AG09309 (cell line): ENCODE measurements at regions not wholly inside any gene's neighbourhood (a gene's known extent, or its start where the extent isn't known, plus 50 kb on each side); places are given as distances from the start of the nearest gene placed in this dataset.

Experiments
- DNase-seq: peaks from one replicate; pipeline ENCODE4 v3.0.0-alpha.2; 2010; ENCODE audit warnings: low read depth
- H3K4me3 ChIP-seq: 2 replicates; pipeline ENCODE4 v1.5.1; 2011; ENCODE audit warnings: mild to moderate bottlenecking, low read depth, low read length, moderate library complexity; ENCODE audit not compliant: control insufficient read depth
- CTCF ChIP-seq: IDR thresholded peaks from 2 replicates; pipeline ENCODE4 v1.5.1; 2011; ENCODE audit warnings: mild to moderate bottlenecking, low read depth, low read length, inconsistent platforms; ENCODE audit not compliant: insufficient read depth, control insufficient read depth; ENCODE audit errors: missing control alignments

GRCh38 chr1:217012659-217013058, 289.4 kb upstream of the ESRRG start:
- no peak for TF ChIP-seq CTCF
- no peak overlapping the region for H3K4me3 ChIP-seq
- no peak for DNase-seq

- H3K4me3 ChIP-seq: no peak overlapping the region
- DNase-seq: no peak
- no peak for TF ChIP-seq CTCF
Measured at GRCh38 chr1:217011097-217011496, 287.9 kb upstream of the ESRRG start.

GRCh38 chr1:217010253-217010652, 287.0 kb upstream of the ESRRG start:
- TF ChIP-seq CTCF: no peak
- no peak for DNase-seq
- H3K4me3 ChIP-seq: no peak overlapping the region

- no peak overlapping the region for H3K4me3 ChIP-seq
- no peak for TF ChIP-seq CTCF
- DNase-seq: no peak
Measured at GRCh38 chr1:217009376-217009775, 286.1 kb upstream of the ESRRG start.

GRCh38 chr1:217004776-217005436, 281.7 kb upstream of the ESRRG start:
- DNase-seq: no peak

GRCh38 chr1:217003355-217003754, 280.1 kb upstream of the ESRRG start:
- DNase-seq: no peak
- H3K4me3 ChIP-seq: no peak overlapping the region
- no peak for TF ChIP-seq CTCF

More at GRCh38 chr1:217004776-217005436, 281.7 kb upstream of the ESRRG start:
- no peak for TF ChIP-seq CTCF
- H3K4me3 ChIP-seq: no peak overlapping the region
